HG03575 (cell line): ENCODE measurements at regions not wholly inside any gene's neighbourhood (a gene's known extent, or its start where the extent isn't known, plus 50 kb on each side); places are given as distances from the start of the nearest gene placed in this dataset.
"Not testable (repeated sequence)": the region's sequence is repeated elsewhere in the genome, so short reads cannot be mapped to it uniquely, and the experiment has no call there.

Experiments
- ATAC-seq: cut with Tn5 transposase; IDR thresholded peaks from one replicate; pipeline ENCODE4 v1.9.1; 2021; ENCODE audit not compliant: unreplicated experiment, insufficient number of reproducible peaks, low FRiP score; ENCODE audit errors: extremely low read depth

DNA sequence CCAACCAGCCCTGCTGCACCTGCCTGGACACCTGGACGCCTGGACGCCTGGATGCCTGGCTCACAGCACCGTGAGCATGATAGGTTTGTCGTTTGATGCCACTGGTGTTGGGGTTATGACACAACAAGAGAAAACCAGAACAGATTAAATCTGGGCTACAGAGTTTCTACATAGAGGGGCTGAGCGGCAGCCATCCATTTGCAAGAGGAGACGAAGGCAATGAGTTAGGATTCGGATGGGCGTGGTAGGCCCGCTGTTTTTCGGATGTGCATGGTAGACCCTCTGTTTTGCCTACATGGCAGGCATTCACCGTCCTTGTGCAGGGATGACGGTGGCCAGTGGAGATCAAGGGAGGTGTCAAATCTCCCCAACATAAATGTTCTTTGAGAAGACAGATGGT is 121.5 kb upstream of the RNF32 start:
- no peak for ATAC-seq

DNA sequence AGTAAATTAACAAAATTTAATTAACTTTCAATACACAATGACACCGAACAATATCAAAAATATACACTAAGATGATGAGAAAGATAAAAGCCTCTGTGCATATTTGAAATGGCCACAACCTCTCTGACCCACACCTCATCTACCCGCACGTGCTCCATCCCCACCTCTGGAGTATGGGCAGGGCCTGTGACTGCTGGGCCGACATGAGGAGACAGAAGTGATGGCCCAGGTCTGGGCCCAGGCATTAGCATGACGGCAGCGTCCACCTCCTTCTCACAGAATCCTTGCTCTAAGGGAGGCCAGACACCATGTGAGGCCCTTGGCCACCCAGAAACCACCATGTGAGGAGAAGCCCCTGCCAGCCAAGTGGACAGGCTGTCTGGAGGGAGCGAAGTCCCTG is 122.1 kb upstream of the RNF32 start:
- no peak for ATAC-seq

DNA sequence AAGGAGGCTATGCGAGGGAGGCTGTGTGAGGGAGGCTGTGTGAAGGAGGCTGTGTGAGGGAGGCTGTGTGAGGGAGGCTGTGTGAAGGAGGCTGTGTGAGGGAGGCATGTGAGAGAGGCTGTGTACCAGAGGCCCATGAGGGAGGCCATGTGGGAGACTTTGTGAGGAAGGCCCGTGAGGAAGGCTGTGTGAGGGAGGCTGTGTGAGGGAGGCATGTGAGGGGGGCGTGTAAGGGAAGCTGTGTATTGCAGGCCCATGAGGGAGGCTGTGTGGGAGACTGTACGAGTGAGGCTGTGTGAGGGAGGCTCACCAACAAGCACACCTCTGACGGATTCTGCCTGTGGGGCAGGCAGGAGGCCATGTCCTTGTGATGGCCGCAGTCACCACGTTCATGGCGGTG is 122.7 kb upstream of the RNF32 start:
- ATAC-seq, result not testable (repeated sequence)

DNA sequence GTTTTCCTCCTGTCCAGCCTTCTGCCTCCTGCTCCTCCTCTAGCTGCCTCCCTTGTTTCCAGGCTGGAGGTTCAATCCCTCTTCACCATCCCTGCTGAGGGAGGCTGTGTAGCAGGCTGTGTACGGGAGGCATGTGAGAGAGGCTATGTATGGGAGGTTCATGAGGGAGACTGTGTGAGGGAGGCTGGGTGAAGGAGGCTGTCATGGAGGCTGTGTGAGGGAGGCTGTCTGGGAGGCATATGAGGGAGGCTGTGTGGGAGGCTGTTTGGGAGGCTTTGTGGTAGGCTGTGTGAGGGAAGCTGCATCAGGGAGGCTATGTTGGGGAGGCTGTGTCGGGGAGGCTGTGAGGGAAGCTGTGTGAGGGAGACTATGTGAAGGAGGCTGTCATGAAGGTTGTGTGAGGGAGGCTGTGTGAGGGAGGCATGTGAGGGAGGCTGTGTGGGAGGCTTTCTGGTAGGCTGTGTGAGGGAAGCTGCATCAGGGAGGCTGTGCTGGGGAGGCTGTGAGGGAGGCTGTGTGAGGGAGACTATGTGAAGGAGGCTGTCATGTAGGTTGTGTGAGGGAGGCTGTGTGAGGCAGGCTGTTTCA is 123.7 kb upstream of the RNF32 start:
- no peak for ATAC-seq

DNA sequence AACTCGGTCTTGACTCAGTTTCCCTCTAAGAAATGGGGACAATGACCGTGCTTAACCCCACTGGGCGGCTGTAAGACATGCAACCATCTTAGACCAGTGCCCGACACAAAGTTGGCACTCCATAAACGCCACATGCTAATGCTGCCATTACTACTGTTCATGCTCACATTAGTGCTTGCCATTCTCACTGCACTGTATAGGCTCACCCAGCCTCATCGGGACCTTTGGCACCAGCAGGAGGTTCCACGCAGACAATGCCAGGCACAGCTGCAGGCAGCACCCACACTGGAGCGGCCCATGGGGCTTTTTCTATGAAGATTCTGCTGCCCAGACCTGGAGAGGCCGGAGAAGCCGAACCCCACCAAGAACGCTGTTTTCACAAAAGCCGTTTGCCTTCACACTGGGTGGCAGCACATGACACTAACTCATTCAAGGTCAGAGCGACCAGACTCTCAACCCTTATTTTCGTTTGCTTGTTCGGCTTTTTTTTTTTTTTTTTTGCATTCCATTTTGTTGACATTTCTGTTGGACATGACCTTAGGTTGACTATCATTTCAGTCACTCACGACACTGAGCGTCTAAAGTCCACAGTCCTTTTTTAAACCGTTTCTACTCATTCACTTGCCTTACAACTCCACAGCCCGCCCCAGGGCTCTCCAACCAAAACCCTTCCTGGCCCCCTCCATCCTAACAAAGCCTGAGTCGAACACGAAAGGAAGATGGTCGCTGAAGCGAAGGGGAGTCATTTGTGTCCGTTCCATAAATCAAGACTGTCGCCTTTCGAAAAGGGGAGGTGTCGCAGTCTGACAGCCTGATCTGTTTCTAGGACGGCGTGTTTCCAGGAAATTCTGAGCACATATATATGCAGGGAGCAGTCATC is 124.4 kb upstream of the RNF32 start:
- ATAC-seq, result no peak

DNA sequence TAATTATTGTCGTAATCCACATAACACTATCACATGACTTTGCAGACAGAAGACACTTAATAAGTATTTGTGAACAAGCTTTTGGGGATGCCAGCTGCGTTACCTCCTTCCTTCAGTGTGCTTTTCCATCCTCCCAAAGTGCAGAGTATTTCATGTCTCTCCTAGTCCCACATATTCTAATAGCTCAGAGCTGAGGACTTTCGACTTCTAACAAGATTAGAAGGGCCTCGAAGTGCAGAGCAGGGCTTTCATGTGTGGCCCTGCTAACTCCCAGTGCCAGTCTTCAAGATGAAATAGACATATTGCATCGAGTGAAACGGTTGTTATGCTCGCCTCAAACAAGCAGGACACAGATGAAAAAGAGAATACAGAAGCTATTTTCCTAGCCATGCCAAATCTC is 125.7 kb upstream of the RNF32 start:
- no peak for ATAC-seq

DNA sequence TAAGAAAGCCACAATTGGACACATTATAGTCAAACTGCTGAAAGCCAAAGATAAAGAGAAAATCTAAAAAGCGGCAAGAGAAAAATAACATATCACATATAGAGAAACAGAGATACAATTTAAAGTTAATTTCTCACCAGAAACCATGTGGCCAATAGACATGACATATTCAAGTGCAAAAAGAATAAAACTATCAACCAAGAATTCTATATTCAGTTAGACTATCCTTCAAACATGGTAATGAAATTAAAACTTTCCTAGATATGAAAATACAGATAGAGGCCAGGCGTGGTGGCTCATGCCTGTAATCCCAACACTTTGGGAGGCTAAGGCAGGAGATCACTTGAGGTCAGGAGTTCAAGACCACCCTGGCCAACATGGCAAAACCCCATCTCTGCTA is 129.1 kb upstream of the RNF32 start:
- no peak for ATAC-seq

DNA sequence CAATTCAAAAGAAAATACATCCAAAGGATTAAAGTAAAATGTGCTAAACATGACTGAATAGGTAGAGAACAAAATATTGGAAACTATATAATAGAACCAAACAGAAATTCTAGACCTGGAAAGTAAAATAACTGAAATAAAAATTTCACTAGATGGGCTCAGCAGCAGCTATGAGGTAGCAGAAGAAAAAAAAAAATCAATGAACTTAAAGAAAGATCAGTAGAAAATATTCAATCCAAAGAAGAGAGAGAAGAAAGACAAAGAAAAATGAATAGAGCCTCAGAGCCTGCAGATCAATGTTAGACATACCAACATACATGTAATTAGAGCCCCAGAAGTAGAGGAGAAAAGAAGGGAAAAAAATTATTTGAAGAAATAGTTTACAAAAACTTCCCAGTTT is 129.6 kb upstream of the RNF32 start:
- no peak for ATAC-seq

DNA sequence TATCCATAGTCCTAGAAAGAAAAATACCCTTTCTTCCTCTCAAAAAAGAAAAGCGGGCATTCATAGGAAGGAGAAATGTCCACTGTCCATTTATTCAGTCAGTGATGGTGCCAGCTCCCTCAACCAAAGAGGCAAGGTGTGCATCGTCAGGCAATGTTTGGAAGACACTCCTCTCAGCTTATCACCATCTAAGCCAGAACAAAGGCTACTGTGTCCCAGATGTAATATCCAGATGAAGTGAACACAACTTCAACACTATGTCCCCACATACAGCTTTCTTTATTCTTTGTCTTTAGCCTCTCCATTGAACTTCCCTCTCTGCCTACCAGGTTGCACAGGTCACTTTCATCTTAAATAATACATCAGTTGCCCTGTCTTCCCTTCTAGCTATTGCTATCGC is 131.4 kb upstream of the RNF32 start:
- ATAC-seq, result no peak

DNA sequence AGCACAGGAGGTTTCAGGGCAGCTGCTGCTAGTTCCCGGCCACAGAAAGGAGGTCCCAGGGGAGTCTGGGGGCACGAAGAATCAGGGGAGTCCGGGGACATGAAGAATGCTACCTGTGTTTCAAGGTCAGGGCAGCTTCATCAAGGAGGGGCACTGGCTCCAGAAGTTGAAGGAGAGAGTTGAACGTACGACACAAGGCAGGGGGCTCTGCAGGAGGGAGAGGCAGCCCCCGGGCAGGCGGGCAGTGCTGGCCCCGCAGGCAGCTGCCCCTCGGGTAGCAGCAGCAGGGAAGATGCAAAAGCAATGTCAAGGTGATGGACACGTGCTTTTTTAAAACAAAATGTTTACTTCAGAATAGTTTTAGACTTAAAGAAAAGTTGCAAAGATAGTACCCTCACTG is 134.7 kb upstream of the RNF32 start:
- ATAC-seq, result no peak

DNA sequence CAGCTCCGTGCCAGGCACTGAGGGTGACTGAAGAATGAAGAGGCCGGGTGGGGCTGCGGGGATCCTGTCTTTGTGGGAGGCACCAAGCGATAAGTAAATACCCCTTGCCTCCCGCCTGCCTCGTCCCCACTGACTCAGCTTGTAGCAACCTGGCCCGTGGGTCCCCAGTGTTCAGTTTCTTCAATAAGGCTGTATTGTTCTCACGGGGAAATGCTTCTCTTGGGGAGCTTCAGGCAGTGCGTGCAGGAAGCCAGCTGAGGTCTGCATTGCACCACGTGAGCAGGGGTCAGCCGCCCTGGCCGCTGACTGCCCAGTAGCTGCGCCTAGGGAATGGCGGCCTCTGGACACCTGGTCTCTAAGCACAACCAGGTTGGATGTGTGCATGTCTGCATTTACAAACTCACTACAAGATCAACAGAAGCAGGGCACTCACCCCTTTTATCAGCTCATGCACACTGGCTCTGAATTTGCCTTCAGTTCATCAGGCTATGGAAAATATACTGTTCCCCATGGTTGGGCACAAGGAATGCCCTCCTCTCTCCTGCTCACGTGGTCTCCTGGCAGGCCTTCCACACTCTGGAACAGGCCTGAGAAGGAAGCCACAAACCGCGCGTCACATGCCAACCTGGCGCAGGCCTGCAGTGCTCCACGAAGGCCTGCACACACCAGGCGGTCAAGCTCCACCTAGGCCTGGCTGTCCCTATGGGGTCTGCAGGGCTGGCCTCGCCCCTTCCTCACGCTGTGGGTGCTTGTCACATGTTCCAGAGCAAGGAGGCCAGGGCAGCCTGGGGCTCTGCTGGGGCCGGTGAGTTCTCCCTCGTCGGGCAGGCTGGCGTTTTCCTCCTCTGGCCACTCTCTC is 135.7 kb upstream of the RNF32 start:
- no peak for ATAC-seq

DNA sequence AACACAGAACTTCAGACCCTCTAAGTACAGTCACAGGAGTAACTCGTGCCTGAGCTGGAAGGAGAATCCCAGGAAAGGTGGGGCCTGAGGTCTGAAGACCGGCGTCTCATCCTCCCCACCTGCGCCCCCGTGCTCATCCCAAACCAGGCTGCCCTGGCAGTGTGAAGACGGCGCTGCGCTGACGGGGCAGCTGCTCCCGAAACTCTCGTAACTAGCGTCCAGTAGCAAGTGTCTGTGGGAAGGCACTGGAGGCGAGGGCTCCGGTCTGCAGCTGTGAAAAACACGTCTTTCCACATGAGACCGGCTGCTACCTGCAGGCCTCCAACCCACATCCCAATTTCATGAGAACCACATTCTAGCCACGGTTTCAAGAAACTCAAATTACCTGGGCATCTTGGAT is 136.6 kb upstream of the RNF32 start:
- ATAC-seq, result no peak

DNA sequence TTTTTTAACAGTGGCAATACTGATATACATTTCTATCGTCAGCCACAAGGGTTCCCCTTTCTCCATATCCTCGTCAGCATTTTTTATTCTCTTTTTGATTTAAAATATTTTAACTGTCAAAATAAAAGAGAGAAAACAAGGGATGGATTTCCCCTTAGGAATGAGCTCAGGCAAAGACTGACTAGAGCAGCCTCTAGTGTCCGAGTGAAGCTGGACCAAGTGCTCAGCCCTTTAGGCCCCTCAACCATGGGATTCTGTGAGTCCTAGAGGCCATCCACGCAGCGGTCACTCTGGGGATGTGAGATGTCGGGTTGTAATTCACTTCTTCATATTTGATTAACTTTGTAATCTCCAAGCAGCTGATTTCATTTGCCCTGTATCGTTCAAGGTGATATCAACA is 137.4 kb upstream of the RNF32 start:
- no peak for ATAC-seq

DNA sequence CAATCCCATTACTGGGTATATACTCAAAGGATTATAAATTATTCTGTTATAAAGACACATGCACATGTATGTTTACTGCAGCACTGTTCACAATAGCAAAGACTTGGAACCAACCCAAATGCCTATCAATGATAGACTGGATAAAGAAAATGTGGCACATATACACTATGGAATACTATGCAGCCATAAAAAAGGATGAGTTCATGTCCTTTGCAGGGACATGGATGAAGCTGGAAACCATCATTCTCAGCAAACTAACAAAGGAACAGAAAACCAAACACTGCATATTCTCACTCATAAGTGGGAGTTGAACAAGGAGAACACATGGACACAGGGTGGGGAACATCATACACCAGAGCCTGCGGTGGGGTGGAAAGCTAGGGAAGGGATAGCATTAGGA is 138.8 kb upstream of the RNF32 start:
- ATAC-seq, result not testable (repeated sequence)

DNA sequence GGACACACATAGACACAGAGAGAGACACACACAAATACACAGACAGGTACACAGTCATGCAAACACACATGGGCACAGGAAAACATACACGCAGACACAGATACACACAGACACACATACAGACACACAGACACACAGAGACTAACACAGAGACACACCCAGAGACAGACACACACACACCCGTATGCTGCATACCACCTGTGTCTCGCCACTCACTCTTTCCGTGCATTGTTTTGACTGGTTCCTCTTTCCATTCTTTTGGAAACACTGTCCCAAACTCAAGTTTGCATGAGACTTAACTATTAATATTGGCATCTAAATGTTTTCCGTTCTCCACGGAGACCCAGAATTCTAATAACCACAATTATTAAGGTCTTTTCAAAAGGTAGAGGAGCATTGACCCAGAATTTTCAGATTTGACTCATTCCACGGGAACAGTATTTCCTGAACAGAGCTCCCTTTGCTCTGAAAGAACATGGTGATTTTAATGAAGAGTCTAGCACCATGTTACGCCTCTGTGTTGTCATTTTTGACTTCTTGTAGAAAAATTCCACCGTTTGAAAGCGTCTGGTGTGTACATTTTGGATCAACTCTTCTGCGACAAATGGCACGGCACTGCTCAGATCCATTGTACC is 141.2 kb upstream of the RNF32 start:
- no peak for ATAC-seq

DNA sequence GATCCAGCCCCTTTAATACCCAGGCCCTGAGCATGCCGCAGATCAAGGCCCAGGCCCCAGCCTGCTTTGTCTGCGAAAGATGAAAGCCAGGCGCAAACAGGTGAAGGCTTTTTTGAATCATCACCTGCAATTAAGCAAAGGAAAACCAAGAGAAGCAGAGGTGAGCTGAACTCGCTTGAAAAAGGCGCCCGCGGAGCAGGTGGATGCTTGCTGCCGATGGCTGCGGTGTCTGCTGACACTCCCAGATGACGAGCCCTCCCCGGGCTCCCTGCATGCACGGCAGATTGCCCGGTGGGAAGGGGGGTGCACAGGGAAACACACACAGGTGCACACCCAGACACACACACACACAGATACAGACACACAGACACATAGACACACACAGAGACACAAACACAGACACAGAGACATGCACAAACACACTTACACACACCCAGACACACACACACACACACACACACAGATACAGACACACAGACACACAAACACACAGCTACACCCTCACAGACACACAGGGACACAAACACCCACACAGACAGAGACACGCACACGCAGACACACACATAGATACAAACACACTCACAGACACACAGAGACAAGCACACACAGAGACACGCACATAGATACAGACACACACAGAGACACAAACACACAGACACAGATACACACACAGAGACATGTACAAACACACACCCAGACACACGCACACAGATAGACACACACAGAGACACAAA is 142.6 kb upstream of the RNF32 start:
- no peak for ATAC-seq

DNA sequence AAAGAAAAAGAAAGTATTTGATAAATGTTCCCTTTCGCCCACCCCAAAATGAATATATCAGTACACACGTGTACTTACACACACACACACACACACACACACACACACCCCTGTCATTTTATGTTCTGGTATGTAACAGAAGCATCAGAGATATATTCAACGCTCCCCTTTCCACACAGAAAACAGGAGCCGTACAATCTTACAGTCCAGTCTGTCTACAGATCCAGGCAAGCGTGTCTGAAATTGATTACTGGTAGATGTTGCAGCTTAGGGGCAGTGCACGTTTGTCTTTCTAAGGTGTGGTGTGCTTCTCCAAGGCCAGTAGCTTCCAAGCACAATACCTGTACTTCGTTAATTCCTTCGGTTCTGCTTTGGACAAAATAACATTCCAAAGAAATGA is 143.7 kb upstream of the RNF32 start:
- ATAC-seq, result no peak

DNA sequence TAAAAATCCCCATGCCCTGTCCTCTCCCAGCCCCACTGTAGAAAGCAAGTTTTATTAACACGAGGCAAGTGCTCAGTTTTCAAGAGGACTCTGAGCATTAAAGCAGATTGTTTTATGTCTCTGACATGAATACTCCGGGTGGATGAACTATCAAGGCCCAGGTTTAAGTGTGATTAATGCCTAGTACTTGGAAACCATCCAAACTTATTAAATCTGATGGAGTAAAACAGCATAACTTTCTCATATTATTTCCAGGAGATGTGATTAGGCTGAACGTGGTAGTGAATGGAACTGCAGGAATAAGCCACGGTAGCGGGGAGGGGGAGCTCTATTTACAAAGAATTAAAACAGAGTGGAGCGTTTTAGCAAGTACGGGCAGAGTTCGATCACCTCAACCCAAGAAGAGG is 144.2 kb upstream of the RNF32 start:
- ATAC-seq, result no peak

DNA sequence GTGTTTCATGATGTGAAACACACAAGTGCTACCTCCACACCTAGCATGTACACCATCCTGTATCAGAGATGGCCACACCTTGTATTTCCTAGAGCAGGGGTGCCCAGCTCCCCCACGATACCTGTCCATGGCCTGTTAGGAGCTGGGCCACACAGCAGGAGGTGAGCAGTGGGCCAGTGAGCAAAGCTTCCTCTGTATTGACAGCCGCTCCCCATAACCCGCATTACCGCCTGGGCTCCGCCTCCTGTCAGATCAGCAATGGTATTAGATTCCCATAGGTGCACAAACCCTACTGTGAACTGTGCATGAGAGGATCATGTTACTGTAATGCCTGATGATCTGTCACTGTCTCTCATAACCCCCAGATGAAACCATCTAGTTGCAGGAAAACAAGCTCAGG is 145.6 kb upstream of the RNF32 start:
- ATAC-seq, result no peak
